SW 1271 (cell line): ENCODE measurements at regions not wholly inside any gene's neighbourhood (a gene's known extent, or its start where the extent isn't known, plus 50 kb on each side); places are given as distances from the start of the nearest gene placed in this dataset.
A peak's percentile ranks its signal among the peaks of the same experiment; 100 is the strongest.
"Not testable (repeated sequence)": the region's sequence is repeated elsewhere in the genome, so short reads cannot be mapped to it uniquely, and the experiment has no call there.

Experiments
- DNase-seq, 2 experiments: peaks; one replicate each; lab custom pipeline; 2025; lab: John Stamatoyannopoulos, UW

DNA sequence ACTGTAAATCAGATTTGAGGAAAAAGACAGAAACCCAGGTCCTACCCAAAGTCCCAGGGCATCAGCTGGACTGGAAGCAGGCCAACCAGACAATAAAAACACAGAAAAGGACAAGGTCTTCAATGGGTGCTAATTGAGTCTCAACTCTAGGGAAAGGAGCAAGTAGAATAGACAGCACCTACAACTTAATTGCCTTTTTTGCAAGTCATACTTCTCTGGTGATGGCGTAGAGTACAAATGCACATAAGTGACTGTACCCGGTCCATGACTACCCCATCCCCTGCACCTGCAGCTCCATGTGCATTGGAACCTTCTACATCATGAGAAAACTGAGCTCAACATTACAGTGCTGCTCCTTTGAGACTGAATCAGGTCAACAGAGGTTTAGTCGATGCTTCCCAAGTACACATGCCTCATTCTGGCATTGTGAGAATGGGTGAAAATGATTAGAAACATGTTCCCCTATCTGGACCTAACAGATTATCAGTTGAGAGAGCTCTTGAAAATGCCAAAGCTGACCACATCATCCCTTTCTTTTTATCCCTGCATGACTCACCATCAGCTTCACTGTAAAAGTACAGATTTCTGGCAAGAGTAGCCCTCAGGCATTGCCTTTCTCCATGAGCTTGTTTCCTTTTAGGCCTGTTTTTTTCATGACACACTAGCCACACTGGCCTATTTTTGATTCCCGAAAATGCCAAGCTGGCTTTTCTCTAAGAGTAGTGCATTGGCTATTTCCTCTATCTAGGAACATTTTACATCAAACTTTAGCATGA lies 298.3 kb downstream of the HS3ST1 start:
- no peak for DNase-seq

DNA sequence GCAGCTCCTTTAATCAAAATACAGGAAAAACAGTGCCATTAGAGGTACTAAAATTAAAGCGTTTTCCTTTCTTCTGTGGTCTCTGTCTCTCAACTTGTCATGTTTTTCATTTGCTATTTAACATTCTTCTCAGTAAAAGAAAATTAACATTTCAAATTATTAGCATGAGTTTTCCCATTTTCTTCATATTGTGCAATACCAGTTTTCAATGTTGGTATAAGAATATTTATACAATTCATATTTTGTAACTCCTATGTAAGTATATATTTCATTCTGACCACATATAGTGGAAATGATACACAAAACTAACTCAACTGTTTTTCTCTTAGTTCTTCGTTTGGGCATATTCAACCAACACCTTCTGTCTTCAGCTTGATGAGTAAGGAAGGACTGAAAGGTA lies 308.3 kb downstream of the HS3ST1 start:
- DNase-seq = no peak

GRCh38 chr4:11119474-11119873 lies 309.2 kb downstream of the HS3ST1 start:
- no peak for DNase-seq

DNA sequence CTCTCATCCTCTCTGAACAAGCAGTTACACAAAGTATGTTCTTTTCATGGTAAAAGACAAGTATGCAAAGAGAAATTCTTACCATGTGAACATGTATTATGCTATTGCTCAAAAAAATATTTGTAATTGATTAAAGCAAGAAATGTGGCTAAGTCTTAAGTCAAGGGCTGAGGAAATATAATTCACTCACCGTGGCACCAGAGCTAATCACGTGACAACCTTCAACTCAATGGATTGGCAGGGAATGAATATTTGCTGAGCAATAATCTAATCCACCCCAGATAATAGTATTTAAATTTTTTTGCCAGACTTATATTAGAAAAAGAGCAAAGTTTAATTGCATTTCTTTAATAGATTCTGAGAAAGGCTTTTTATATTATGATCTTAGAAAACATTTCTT lies 310.2 kb downstream of the HS3ST1 start:
- DNase-seq = no peak

- DNase-seq = no peak
These were observed 311.8 kb downstream of the HS3ST1 start for GRCh38 chr4:11116940-11117339.

DNA sequence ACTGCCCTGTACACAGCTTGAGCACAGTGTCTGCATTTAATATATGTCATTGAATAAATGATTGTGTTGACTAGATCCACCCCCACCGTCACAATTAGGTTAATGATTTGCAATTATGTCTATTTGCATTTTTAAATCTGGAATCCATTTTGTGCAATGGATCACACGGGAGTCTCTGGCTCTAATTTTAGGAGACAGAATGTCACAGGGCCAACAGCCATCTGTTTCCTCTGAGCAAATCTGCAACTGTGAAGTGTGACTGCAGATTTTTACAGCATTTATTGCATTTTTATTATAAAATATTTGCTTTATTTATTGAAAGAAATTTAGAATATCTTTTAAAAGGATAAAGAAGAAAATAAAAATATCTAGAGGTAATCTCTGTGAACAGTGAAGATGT lies 316.8 kb downstream of the HS3ST1 start:
- no peak for DNase-seq

- no peak for DNase-seq
These were observed 317.3 kb downstream of the HS3ST1 start for GRCh38 chr4:11111370-11111769.

- no peak for DNase-seq
These were observed 321.9 kb downstream of the HS3ST1 start for GRCh38 chr4:11106759-11107158.

DNA sequence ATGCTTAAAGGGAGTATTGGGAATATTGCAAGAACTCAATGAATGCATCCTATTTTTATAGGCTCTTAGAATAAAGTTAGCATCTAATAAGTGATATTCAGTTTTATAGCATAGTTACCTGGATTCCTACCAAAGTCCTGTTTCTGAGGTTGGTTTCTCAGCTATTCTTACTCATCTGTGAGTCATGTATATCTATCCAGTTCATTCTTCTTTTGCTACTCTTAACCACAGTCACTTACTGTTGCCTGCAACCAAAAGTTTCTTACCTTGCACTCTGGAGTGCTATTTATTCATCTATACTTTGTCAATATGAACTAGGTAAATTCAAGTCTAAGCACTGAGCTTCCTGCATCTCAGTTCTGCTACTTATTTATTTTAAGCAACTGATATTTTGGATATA lies 322.5 kb downstream of the HS3ST1 start:
- peak in 1 of 2 experiments; percentile 33 for DNase-seq

- no peak for DNase-seq
These were observed 323.0 kb downstream of the HS3ST1 start for GRCh38 chr4:11105715-11106114.

GRCh38 chr4:11098461-11098860 lies 330.2 kb downstream of the HS3ST1 start:
- DNase-seq = no peak

- DNase-seq = no peak
These were observed 331.0 kb downstream of the HS3ST1 start for GRCh38 chr4:11097725-11098124.

GRCh38 chr4:11081006-11081405 lies 347.7 kb downstream of the HS3ST1 start:
- DNase-seq = no peak

DNA sequence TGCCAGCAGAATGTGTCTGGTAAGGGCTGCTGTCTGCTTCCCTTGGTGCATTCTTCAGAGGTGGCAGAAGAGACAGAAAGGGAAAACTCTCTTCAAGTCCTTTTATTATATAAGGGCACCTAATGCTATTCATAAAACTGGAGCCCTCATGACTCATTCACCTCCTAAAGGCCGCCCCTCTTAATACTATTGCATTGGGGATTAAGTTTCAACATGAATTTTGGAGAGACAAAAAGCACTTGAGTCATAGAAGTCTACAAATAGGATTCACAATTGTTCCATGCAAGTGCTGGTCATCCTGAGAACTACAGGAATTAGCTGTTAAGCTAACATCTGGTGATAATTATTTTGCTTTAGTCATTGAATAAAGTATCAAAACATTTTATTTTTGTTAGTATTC lies 349.5 kb downstream of the HS3ST1 start:
- no peak for DNase-seq

DNA sequence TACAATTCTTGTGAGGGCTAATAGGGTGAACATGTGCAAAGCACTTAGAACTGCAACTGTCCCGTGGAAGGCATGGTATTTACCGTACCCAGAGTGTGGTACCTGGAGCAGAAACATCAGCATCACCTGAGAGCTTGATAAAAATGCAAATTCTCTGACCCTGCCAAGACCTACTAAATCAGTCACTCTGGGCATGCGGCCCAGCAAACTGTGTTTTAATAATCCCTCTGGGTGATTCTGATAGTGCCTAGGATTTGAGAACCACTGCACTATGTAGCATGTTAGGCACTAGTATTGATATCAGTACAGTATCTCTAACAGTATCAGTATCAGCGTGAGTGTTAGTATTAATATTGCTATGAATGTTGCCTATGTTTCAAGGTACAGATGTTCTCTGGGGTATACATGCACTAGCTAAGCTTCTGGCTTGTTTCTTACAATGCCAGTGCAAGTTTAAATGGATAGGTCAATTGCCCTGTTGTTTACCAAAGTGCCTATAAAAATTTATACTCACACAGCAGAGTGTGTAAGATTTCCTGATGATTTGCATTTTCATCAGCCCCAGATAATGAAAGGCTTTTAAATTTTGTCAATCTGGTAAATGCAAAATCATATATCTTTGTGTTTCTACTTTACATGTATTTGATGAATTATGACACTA lies 354.0 kb downstream of the HS3ST1 start:
- DNase-seq = no peak

DNA sequence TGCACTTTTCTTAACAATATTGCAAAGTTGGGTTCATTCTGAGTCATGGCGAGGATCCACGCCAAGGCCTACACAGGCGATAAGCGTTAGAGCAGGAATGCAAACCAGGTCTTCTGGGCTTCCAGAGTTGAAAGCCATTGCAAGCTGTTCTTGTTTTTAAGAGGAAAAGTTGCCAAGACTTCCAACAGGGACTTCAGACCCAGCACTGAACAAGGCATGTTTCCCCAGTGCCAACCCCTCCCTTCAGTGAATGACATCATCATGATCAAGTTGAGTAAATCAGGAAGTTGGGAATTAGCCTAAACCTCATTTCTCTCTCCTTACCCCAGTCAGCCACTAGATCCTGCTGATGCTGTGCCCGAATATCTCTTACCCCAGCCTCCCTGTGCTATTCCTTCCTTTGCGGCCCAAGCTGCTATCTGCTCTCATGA lies 355.1 kb downstream of the HS3ST1 start:
- DNase-seq = no peak

DNA sequence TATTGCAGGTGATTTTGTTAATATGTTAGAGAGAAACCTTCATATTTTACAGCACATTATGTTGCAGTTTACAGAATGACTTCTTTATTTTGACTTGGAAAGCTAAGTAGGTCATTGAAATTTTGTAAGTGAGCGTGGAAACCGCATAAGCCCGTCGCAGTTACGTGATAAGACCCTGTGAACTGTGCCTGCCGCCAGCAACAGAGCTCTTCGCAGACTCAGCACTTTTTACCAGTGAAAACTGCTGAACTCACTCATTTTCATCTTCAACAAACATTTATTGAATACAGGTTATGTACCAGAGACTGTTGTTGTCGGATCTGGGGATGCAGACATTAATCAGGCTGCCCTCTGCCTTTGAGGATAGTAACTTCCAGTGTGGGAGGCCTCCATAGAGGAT lies 355.7 kb downstream of the HS3ST1 start:
- no peak for DNase-seq

- no peak for DNase-seq
These were observed 356.2 kb downstream of the HS3ST1 start for GRCh38 chr4:11072463-11072862.

GRCh38 chr4:11070813-11071212 lies 357.9 kb downstream of the HS3ST1 start:
- DNase-seq = no peak

DNA sequence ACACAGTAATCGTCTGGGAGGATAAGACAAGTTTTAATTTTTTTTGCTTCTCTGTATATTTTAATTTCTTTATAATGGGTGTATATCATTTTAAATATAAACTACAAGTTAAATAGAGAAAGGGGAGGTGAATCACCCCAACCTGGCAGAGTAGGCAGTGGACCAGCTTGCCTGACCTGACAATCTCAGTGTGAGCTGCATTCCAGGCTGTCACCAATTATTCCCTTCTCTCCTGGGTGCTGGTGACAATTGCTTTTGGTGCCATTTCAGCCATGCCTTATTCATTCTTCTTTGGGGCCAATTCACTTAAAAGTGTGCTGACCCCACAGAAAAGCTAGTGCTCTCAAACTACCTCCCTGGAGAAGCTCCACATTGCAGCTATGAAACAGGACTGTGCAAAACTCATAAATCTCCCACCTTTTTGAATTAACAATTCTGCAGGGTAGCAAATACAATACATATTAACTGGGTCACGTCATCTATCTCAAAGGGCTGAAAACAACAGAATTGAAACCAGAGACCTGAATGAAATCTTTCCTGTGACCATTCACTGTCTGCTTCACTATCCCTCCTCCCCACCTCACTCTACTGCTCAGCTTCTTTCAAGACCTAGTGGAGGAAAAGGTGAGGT lies 359.0 kb downstream of the HS3ST1 start:
- DNase-seq = no peak

DNA sequence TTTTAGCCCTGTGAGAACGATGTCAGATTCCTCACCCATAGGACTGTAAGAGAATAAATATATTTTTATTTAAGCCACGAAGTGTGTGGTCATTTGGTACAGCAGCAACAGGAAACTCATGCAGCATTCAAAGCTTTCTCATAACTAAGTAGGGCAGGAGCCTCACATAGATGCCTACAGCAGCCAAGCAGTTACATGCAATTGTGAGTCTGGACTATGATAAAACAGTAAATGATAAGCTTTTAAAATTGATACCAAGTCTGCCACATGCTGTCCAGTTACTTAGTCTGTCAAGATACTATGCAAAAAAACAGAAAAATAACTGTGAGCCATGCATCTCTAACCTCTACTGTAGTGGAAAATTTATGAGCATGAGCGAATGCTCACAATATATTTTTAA lies 359.6 kb downstream of the HS3ST1 start:
- no peak for DNase-seq

DNA sequence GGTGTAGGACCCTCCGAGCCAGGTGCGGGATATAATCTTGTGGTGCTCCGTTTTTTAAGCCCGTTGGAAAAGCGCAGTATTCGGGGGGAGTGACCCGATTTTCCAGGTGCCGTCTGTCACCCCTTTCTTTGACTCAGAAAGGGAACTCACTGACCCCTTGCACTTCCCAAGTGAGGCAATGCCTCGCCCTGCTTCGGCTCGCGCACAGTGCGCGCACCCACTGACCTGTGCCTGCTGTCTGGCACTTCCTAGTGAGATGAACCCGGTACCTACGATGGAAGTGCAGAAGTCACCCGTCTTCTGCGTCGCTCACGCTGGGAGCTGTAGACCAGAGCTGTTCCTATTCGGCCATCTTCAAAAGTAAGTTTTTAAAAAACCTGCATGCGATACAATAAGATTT lies 362.1 kb downstream of the HS3ST1 start:
- not testable (repeated sequence) for DNase-seq

DNA sequence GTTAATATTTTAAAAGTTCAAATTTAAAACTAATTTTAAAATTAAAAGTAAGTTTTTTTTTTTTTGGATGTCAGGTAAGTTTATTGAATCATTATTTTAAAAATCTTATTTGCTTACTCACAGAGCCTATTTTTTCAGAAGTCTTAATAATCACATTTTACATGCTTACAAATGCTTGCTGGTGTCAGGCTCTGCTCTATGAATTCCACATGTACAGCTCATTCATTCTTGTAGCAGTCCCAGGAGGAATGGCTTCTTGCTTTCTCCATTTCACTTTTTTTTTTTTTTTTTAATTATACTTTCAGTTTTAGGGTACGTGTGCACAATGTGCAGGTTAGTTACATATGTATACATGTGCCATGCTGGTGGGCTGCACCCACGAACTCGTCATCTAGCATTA lies 368.1 kb downstream of the HS3ST1 start:
- DNase-seq = not testable (repeated sequence)
